DMS 273 (cell line): ENCODE measurements at regions not wholly inside any gene's neighbourhood (a gene's known extent, or its start where the extent isn't known, plus 50 kb on each side); places are given as distances from the start of the nearest gene placed in this dataset.
"Not testable (repeated sequence)": the region's sequence is repeated elsewhere in the genome, so short reads cannot be mapped to it uniquely, and the experiment has no call there.

Experiments
- DNase-seq: peaks from one replicate; lab custom pipeline; 2025; ENCODE audit not compliant: unreplicated experiment; lab: John Stamatoyannopoulos, UW

DNA sequence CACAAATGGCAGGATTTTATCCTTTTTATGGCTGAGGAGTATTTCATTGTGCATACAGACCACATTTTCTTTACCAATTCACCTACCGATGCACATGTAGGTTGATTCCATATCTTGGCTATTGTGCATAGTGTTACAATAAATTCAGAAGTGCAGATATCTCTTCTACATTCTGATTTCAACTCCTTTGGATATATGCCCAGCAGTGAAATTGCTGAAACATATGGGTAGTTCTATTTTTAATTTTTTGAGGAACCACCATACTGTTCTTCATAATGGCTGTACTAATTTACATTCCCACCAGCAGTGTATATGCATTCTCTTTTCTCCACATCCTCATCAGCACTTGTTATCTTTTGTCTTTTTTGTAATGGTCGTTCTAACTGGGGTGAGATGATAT lies 1290.3 kb downstream of the XPNPEP1 start:
- no peak for DNase-seq

DNA sequence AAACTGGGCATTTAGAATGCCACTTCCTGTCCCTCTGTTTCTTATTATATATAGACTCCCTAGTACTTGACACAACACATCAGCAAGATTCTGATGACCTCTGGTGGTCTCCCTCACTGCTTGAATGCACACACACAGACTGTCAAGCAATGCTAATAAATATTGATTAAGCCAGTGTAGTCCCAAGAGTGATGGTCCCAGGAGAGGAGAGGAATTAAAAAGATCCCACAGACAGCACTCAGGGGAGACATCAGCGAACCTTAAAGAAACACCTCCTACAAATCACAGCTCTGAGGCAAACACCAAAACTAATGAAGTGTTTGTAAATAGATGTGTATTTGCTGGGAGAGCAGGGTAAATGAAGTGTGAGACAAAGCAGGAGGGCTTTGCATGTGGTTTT lies 1291.2 kb downstream of the XPNPEP1 start:
- DNase-seq = no peak

DNA sequence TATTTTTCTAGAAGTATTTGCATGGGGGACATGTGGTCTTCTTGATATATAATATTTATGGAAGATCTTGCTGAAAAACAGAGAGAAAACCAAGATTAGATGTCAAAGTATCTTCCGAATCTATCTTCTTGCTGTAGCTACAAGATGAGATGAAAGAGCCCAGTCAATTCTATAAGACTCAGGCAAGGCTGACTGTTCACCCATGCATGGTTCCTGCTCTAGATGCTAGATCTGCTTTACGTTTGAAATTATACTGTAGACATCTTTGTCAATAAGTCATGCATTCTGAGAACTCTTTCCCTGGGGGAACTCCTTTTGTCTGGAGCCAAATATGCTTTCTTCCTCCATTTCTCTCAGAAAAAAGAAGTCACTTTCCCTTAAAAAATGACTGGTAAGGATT lies 1292.0 kb downstream of the XPNPEP1 start:
- no peak for DNase-seq

DNA sequence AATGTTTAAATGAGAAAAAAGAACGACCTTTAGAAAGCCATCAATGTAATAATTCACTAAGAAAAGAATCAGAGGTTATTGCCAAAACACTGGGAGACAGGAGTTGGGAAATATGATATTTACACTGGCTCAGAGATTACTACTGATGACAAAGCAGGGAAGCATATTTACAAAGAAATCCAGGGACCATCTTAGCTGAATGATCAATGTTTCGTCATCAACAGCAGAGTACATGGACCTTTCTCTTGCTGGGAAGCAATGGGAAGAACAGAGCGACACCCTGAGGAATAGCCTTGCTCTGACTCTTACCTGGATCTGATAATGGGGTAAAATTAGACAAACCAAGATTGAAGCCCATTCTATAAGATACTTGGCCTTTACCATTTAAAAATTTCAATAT lies 1293.5 kb downstream of the XPNPEP1 start:
- no peak for DNase-seq

DNA sequence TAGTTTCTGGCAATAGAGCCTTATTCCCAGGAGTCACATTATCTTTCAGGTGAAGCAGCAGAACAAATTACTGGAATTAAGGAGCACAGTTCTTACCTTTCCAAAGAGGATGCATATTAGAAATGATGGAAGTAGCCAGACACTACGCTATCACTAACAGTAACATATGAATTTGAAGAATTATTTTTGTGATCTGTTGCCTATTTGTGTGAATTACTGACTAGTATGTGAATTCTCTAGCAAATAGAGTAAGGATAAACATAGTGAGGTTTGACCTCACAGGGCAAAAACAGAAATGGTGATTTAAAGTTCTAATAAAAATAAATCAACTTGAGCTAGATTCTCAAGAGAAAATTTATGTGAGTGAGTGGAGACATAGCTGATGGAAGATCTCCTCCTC lies 1299.3 kb downstream of the XPNPEP1 start:
- no peak for DNase-seq

DNA sequence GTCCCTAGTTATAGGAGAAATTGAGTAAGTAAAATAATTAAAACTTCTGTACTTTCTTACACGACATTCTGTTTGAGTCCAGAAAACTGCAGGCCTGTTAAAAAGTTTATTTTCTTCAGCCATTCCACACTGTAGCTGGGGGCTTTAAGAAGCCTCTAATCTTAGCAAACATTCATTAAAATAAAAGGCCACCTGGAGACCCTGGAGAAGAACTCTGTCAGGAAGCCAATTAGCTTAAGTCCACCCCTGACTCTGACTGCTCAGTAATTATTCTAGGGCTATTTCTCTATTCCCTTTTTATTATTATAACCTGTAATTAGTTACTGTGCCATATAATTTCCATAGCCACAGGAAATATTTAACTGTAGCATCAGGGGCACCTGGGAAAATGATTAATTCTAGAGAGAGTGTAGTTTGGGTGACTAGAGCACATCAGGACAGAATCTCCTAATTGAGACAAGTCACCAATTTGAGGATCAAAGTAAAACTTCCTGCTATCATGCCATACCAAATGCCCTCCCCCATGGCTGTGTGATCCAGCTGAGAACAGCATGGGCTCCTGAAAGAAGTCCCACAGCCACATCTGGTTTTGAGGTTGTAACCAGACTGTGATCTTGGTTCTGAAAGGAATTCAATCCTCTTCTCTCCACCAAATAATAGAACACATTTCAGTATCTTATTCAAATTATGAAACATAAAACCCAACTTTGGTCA lies 1302.3 kb downstream of the XPNPEP1 start:
- no peak for DNase-seq

DNA sequence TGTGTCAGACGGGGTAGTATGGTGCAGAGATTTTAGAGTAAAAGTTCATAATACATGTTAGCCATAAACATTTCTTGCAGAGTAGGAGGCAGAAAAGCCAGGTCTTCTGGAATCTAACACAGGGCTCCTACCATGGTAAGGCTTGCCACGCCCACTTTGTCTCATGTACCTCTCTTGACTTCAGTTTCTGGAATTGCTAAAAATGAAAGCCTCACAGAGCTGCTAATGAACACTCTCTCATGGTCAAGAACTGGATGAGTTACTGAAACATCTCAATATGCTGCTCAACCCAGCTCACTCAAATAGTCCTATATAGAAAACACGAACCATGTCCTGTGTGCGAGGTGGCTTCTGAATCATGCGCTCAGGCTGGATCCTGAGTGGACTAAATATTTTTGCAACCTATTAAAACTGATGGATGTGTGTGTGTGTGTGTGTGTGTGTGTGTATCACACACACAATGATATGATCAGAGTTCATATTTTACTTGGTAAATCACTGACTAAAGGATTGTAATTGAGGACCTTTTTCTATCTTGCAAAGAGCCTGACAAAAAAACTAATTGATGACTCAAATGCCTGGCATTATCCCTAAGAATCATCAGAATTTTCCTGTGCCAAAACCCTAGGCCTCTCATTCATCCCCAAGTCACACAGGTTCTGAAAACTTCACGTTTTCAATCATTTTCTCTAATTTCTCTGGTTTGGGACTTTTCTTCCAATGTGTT lies 1306.6 kb downstream of the XPNPEP1 start:
- no peak for DNase-seq

DNA sequence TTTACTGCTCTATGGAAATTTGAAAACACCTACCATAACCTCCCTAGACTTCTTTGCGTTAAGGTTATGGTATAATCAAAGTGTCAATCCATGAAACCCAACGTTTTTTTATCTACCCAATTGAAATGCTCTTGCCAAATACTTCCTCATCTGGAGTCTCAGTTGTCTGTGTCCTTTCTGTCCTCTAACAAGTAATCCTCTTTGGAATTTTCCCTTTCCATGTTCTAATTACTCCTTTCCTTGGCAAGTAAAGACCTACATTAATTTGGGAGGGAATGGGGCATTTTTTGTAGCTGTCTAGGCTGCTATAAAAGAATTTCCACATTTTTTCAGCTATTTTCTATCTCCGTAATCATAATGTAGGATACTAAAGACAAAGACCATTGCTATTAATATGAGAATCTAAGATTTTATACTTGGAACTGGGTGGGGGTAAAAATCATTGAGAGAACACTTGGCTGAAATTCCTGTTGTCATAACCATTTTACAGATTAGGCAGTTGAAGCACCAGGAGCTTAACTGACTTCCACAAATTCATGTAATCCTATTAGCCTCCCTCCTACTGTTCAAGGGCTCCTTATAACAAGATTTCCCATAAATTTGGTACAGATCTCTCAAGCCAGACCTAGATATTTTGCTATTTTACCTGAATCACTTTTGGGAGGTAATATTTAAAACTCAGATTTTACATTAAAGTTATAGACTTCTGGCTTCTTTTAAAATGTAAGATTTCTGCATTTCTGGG lies 1307.6 kb downstream of the XPNPEP1 start:
- no peak for DNase-seq

DNA sequence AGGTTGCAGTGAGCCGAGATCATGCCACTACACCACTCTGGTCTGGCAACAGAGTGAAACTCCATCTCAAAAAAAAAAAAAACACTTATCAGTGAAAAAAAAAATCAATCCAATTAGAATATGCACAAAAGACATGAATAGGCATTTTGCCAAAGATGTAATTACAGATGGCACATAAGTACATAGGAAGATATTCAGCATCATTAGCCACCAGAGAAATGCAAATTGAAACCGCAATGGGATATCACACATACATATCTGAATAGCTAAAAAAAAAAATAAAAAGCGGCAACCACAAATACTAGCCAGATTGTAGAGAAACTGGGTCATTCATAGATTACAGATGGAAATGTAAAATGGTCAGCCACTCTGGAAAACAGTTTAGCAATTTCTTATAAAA lies 1310.8 kb downstream of the XPNPEP1 start:
- DNase-seq = no peak

DNA sequence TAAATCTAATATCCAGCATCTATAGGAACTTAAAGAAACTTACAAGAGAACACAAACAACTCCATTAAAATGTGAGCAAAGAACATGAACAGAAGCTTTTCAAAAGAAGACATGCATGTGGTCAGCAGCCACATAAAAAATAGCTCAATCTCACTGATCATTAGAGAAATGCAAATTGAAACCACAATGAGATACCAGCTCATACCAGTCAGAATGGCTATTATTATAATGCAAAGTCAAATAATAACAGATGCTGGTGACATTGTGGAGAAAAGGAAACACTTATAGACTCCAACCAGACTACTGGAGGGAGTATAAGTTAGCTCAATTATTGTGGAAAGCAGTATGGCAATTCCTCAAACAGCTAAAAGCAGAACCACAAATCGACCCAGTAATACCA lies 1314.5 kb downstream of the XPNPEP1 start:
- DNase-seq = no peak

DNA sequence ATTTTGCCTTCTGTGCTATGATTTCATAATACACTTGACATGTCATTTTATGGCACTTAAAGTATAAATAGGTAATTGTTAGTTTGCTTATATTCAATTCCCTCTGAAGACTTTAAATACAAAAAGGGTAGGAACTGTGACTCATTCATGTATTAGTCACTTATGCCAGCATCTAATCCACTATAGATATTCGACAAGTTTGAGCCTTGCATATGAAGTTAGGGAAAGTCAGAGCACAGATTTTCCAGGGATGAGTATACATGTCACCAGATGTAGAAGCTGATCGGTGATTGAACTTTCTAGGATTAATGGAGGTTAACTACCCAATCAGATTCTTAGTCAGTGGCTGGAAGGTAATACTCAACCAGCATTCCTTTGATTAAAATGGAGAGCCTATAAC lies 1321.5 kb downstream of the XPNPEP1 start:
- DNase-seq = no peak

DNA sequence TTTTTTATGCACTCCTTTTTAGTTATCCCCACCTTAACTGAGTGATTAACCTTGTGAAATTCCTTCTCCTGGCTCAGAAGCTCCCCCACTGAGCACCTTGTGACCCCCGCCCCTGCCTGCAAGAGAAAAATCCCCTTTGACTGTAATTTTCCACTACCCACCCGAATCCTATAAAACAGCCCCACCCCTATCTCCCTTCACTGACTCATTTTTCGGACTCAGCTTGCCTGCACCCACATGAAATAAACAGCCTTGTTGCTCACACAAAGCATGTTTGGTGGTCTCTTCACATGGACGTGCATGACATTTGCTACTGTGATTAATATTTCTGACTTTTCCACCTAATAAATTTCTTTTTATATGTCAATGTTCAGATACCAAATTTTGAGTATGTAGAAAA lies 1322.8 kb downstream of the XPNPEP1 start:
- DNase-seq = not testable (repeated sequence)

DNA sequence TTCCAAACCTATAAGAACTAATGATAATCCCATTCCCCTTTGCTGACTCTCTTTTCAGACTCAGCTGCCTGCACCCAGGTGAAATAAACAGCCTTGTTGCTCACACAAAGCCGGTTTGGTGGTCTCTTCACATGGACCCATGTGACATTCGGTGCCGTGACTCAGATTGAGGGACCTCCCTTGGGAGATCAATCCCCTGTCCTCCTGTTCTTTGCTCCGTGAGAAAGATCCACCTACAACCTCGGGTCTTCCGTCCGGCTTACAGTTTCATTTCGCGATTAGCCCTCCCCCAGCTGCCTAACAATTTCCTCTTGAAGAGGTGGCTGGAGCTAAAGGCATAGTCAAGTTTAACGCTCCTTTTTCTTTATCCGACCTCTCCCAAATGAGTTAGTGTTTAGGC lies 1324.0 kb downstream of the XPNPEP1 start:
- not testable (repeated sequence) for DNase-seq

DNA sequence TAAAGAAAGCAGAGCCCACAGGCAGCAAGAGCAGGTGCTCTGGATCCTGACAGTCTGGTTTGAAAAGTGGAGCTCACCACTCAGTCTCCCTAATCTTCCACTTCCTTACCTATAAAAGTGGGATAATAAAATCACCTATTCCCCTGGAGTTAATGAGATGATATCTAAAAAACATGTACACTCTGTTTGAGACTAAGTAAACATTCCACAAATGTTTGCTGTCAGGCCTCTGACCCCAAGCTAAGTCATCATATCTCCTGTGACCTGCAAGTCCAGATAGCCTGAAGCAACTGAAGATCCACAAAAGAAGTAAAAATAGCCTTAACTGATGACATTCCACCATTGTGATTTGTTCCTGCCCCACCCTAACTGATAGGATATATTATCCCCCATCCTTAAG lies 1324.5 kb downstream of the XPNPEP1 start:
- DNase-seq = no peak

DNA sequence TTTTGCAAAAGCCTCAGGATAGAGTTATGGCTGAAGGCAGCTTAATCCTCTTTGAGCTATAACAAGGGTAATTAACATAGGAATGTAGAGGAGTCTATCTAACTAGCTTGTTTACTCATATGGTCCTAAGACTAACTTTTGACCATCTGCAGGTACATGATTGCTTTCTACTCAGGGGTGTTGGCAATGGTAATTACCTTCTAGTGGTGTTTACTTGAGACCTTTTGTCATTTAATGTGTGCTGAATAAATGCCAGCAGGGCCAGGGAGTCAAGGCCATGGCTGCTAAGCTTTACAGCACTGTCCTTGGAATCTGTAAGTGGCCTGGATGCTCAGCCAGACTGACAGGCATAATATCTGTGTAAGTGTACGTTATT lies 1325.0 kb downstream of the XPNPEP1 start:
- no peak for DNase-seq

DNA sequence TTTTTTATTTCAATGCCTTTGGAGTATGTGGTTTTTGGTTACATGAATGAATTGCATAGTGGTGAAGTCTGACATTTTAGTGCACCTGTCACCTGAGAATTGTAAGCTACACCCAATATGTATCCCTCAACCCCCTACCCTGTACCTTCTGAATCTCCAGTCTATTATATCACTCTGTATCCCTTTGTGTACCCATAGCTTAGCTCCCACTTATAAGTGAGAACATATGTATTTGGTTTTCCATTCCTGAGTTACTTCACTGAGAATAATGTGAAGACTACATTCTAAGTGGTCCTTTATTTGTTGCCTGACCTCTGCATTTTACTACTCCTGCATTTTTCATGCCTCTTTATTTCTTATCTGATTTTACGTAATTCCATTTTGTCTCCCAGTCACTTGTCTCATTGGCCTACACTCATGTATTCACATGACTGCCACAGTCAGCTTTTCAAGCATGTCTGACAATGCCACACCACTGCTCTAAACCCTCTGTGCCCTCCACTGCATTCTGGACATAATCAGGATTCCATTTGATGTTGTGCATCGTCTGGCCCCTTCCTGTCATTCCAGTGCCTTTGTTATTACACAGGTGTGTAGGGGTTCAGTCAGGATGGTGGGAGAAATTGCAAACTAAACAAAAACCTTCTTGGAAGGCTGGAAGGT lies 1325.5 kb downstream of the XPNPEP1 start:
- no peak for DNase-seq

DNA sequence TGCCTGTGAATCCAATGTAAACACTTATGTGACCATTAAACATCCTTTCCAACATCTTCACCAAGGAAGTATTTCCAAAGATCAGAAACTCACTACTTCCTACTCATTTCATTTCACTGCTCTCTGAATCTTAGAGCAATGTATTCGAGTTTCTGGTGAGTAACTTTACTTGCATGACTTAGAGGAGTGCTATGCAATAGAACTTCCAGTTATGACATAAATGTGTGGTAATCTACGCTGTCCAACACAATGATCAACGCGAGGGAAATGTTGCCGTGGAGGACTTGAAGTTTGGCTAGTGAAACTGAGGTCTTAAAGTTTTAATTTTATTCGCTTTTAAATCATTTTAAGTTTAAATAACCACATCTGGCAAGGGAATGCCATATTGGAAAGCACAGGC lies 1326.3 kb downstream of the XPNPEP1 start:
- DNase-seq = no peak

DNA sequence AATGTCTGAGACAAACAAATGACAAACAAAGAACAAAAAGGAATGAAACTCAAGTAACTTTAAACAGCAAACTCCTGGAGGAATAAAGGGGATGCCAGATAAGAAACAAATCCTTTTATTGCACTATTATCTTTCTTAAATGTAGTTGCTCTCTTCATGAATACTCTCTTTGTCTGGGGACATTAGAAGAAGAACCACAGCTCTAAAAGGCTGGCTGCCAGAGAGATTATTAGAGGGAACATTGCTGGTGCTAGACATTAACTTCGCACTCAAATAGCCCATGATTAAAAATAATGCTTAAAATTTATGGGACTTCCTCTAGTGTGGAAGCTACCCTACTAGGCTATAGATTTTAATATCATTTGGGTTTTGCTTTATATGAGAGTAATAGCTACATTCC lies 1330.4 kb downstream of the XPNPEP1 start:
- no peak for DNase-seq

DNA sequence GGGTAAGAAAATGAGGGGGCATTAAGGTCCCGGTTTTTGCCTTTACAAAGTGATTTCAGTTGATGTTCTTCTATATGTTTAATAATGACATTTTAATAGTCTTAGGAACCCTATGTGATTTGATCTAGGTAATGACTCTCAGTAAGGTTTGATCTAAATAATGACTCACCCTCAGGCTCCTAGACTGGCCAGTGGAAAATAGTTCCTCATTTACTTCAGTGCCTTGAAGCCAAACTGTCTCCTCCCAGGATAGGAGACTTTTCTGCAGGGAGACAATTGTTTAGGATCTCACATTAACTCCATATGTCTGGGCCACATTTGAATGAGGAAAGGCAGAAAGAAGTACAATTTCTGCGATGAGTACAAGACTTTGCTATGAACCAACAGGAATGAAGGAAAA lies 1331.9 kb downstream of the XPNPEP1 start:
- no peak for DNase-seq

DNA sequence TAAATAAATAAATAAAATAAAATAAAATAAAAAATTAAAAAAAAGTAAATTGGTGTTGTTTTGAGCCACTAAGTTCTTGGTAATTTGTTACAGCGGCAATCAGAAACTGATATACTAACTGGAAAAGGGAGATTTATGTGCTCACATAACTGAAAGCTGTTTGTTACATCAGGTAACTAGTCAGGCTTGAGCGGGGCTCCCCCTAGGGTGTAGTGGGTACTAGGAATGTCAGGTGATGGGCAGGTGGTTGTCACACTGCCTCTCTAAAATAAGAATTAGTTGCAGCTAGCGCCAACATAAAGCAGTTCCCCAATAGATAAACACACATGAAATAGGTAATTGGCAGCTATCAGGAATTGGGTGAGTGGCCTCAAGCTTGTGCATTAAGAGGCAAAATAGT lies 1336.9 kb downstream of the XPNPEP1 start:
- no peak for DNase-seq

DNA sequence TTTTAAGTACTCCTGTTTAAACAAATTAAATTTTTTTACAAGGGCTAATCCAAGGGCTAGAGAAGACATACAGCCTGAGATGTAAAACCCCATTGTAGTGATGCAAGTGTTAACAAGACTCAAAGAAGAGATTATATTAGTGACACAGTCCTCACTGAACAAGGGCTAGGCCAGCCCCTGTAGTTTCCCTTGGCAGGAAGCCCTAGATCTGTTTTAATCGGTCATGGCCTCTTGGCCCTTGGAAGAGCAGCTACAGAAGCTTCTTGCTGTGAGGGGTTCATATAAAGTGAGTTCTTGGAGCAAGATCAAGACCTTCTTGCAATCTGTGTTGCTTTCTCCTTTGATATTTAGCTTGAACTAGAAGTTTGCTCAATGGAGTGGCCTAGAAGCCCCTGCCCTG lies 1339.4 kb downstream of the XPNPEP1 start:
- DNase-seq = no peak

DNA sequence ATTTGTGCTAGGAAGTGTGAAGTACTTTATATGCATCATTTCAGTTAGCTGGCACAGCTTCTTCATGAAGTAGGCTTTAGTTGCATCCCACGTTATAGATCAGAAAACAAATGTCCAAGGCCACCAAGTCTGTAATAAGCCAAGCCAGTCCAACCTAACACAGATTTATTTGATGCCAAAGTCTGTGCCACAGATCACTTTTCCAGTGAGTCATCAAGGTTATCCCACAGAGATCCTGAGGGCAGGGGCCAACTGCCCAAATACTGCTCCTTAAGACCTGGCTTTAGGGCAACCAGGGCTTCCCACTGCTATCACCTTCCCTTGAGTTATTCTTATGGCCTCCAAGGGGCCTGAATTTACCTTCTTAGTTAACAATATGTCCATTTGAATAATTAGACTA lies 1340.4 kb downstream of the XPNPEP1 start:
- DNase-seq = no peak
